Mesendoderm (in vitro differentiated cells): ENCODE measurements at regions not wholly inside any gene's neighbourhood (a gene's known extent, or its start where the extent isn't known, plus 50 kb on each side); places are given as distances from the start of the nearest gene placed in this dataset.

Experiments used
- DNase-seq: peaks from one replicate; pipeline ENCODE4 v3.0.0; 2013
- H2AK5ac ChIP-seq: 2 replicates; pipeline ENCODE4 v1.6.1; 2013; ENCODE audit warnings: low read length, inconsistent platforms
- H2BK120ac ChIP-seq: 2 replicates; pipeline ENCODE4 v1.6.1; 2013; ENCODE audit warnings: low read depth, mild to moderate bottlenecking, low read length, moderate library complexity, mixed read lengths
- H2BK15ac ChIP-seq: replicated peaks from 2 replicates; pipeline ENCODE4 v1.6.1; 2013; ENCODE audit warnings: low read depth, mild to moderate bottlenecking, moderate library complexity
- H2BK5ac ChIP-seq: 2 replicates; pipeline ENCODE4 v1.6.1; 2013; ENCODE audit warnings: low read length, inconsistent platforms
- H3K18ac ChIP-seq: 2 replicates; pipeline ENCODE4 v1.6.1; 2013; ENCODE audit warnings: mild to moderate bottlenecking, low read length, mixed read lengths
- H3K23ac ChIP-seq: one replicate; pipeline ENCODE4 v1.6.1; 2013; ENCODE audit warnings: low read length
- H3K27ac ChIP-seq: 2 replicates; pipeline ENCODE4 v1.5.1; 2013; ENCODE audit warnings: low read depth, mild to moderate bottlenecking, inconsistent platforms, low read length, moderate library complexity
- H3K27me3 ChIP-seq: 2 replicates; pipeline ENCODE4 v1.6.1; 2013; ENCODE audit warnings: low read length, control low read depth, mild to moderate bottlenecking, inconsistent platforms; ENCODE audit not compliant: insufficient read depth, poor library complexity
- H3K36me3 ChIP-seq: 2 replicates; pipeline ENCODE4 v1.6.1; 2013; ENCODE audit warnings: low read length, inconsistent platforms; ENCODE audit not compliant: control insufficient read depth, insufficient read depth
- H3K4ac ChIP-seq: one replicate; pipeline ENCODE4 v1.6.1; 2013; ENCODE audit warnings: low read depth, mild to moderate bottlenecking, low read length, moderate library complexity
- H3K4me1 ChIP-seq: 2 replicates; pipeline ENCODE4 v1.6.1; 2013; ENCODE audit warnings: low read depth, low read length, inconsistent platforms; ENCODE audit not compliant: control insufficient read depth
- H3K4me2 ChIP-seq: 2 replicates; pipeline ENCODE4 v1.6.1; 2013; ENCODE audit warnings: low read length
- H3K4me3 ChIP-seq: 2 replicates; pipeline ENCODE4 v1.5.1; 2013; ENCODE audit warnings: mild to moderate bottlenecking, low read length
- H3K56ac ChIP-seq: one replicate; pipeline ENCODE4 v1.6.1; 2013; ENCODE audit warnings: low read length
- H3K79me1 ChIP-seq: 2 replicates; pipeline ENCODE4 v1.6.1; 2013; ENCODE audit warnings: low read length, inconsistent platforms
- H3K79me2 ChIP-seq: 2 replicates; pipeline ENCODE4 v1.6.1; 2013; ENCODE audit warnings: mild to moderate bottlenecking, low read length; ENCODE audit not compliant: control insufficient read depth, insufficient read depth
- H3K9ac ChIP-seq: 2 replicates; pipeline ENCODE4 v1.6.1; 2013; ENCODE audit warnings: low read length, inconsistent platforms
- H4K5ac ChIP-seq: one replicate; pipeline ENCODE4 v1.6.1; 2013; ENCODE audit warnings: low read length
- H4K8ac ChIP-seq: one replicate; pipeline ENCODE4 v1.6.1; 2013; ENCODE audit warnings: low read depth, mild to moderate bottlenecking, control low read depth, low read length, moderate library complexity
- WGBS: extraction: QIAGEN DNeasy Blood & Tissue Kit; methylation state at CpG from one replicate; pipeline ENCODE4 v1.1.7; 2013; ENCODE audit warnings: low lambda C conversion rate, missing lambda C conversion rate; ENCODE audit not compliant: insufficient coverage; ENCODE audit errors: extremely low coverage; 5-methylcytosine and 5-hydroxymethylcytosine counted together

DNA sequence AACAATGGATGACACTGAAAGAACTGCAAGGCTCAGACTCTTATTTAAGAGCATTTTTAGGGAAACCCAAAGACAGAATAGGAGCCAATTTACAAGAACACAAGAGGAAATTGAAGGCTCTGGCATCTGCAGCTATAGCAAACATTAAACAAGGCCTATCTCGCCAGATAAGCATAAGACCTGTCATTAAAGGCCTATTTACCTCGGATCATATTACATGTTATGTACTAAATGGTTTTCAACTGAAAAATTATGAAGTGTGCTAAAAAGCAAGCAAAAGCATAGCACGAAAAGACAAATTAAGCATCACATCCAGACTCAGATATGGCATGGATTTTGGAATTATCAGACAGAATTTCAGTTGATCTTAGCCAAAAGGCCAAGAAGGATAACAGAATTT is 617.1 kb downstream of the SQOR start:
- Histone ChIP-seq H2BK15ac (no peak overlapping the region), H2BK5ac (no peak overlapping the region), H3K79me1 (no peaks in the 10 kb centered on the region), H3K4me1 (no peaks in the 10 kb centered on the region), H4K5ac (no peak overlapping the region), H3K4ac (no peak overlapping the region), H2AK5ac (no peak overlapping the region), H3K4me2 (no peak overlapping the region), H4K8ac (no peak overlapping the region), H3K4me3 (no peak overlapping the region), H3K79me2 (no peaks in the 10 kb centered on the region), H3K27me3 (no peaks in the 10 kb centered on the region), H3K23ac (no peak overlapping the region), H3K56ac (no peak overlapping the region), H3K27ac (no peak overlapping the region), H3K9ac (no peak overlapping the region), H3K36me3 (no peaks in the 10 kb centered on the region), H3K18ac (no peak overlapping the region), H2BK120ac (no peak overlapping the region)
- no peak for DNase-seq
- no CpG with 5 or more reads among the region's 3 CpGs for WGBS

DNA sequence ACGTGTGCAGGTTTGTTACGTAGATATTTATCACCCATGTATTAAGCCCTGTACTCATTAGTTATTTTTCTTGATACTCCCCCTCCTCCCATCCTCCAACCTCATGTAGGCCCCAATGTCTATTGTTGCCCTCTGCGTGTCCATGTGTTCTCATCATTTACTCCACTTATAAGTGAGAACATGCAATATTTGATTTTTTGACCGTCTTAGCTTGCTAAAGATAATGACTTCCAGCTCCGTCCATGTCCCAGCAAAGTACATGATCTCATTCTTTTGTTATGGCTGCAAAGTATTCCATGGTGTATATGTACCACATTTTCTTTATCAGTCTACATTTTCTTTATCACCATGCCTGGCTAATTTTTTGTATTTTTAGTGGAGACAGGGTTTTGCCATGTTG is 623.2 kb downstream of the SQOR start:
- H2BK15ac ChIP-seq: no peak overlapping the region
- H3K4me2 ChIP-seq: no peak overlapping the region
- H2AK5ac ChIP-seq: no peak overlapping the region
- H4K5ac ChIP-seq: no peak overlapping the region
- H2BK120ac ChIP-seq: no peak overlapping the region
- no peak overlapping the region for H3K9ac ChIP-seq
- no peaks in the 10 kb centered on the region for H3K36me3 ChIP-seq
- H3K23ac ChIP-seq: no peak overlapping the region
- H3K4ac ChIP-seq: no peak overlapping the region
- H3K79me1 ChIP-seq: no peaks in the 10 kb centered on the region
- no peak overlapping the region for H3K4me3 ChIP-seq
- H2BK5ac ChIP-seq: no peak overlapping the region
- no peaks in the 10 kb centered on the region for H3K79me2 ChIP-seq
- no peak overlapping the region for H3K56ac ChIP-seq
- H3K4me1 ChIP-seq: no peaks in the 10 kb centered on the region
- no peak overlapping the region for H3K18ac ChIP-seq
- WGBS: no CpG with 5 or more reads among the region's 5 CpGs
- no peaks in the 10 kb centered on the region for H3K27me3 ChIP-seq
- no peak overlapping the region for H3K27ac ChIP-seq
- no peak for DNase-seq
- no peak overlapping the region for H4K8ac ChIP-seq

- Histone ChIP-seq H2AK5ac (no peak overlapping the region), H3K4me1 (no peaks in the 10 kb centered on the region), H3K4me3 (no peak overlapping the region), H3K27ac (no peak overlapping the region), H3K4ac (no peak overlapping the region), H3K36me3 (no peaks in the 10 kb centered on the region), H3K27me3 (no peaks in the 10 kb centered on the region), H3K79me1 (no peaks in the 10 kb centered on the region), H2BK5ac (no peak overlapping the region), H3K23ac (no peak overlapping the region), H2BK15ac (no peak overlapping the region), H3K4me2 (no peak overlapping the region), H4K8ac (no peak overlapping the region), H3K56ac (no peak overlapping the region), H4K5ac (no peak overlapping the region), H2BK120ac (no peak overlapping the region), H3K79me2 (no peaks in the 10 kb centered on the region), H3K9ac (no peak overlapping the region), H3K18ac (no peak overlapping the region)
- WGBS: no CpG with 5 or more reads among the region's 3 CpGs
- peak; percentile 71 for DNase-seq
Measured at GRCh38 chr15:46260937-46261336, 626.1 kb downstream of the SQOR start.

GRCh38 chr15:46265664-46266347 is 631.0 kb downstream of the SQOR start:
- no peaks in the 10 kb centered on the region for H3K79me1 ChIP-seq
- H3K9ac ChIP-seq: no peak overlapping the region
- H4K8ac ChIP-seq: no peak overlapping the region
- no peak overlapping the region for H4K5ac ChIP-seq
- H3K4me3 ChIP-seq: no peak overlapping the region
- no peak overlapping the region for H2BK15ac ChIP-seq
- H3K4me2 ChIP-seq: no peak overlapping the region
- H2AK5ac ChIP-seq: no peak overlapping the region
- DNase-seq: peak; percentile 43
- WGBS: no CpG with 5 or more reads among the region's 3 CpGs
- H2BK120ac ChIP-seq: no peak overlapping the region
- H3K23ac ChIP-seq: no peak overlapping the region
- H3K4ac ChIP-seq: no peak overlapping the region
- no peaks in the 10 kb centered on the region for H3K79me2 ChIP-seq
- no peak overlapping the region for H2BK5ac ChIP-seq
- no peak overlapping the region for H3K27ac ChIP-seq
- H3K36me3 ChIP-seq: no peaks in the 10 kb centered on the region
- no peak overlapping the region for H3K18ac ChIP-seq
- no peak overlapping the region for H3K56ac ChIP-seq
- H3K4me1 ChIP-seq: no peaks in the 10 kb centered on the region
- no peaks in the 10 kb centered on the region for H3K27me3 ChIP-seq

DNA sequence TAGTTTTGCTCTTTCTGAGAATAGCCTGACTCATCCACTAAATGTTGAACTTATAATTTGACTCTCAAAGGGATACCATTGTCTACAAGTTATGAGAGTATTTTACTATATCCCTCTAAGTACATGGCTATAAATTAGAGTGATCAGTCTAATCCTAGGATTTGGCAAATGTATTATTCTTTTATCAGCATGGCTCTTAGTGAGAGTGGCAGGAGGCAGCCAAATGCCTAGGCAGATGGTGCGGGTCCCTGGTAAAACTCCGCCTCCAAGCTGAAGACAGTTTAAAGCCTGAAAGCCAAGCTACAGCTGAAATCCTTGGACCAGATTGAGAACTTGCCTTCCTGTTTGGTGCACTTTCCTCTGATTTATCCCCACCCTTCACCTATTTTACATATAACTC is 631.8 kb downstream of the SQOR start:
- Histone ChIP-seq H4K8ac (no peak overlapping the region), H3K4me2 (no peak overlapping the region), H3K27me3 (no peaks in the 10 kb centered on the region), H3K79me1 (no peaks in the 10 kb centered on the region), H3K23ac (no peak overlapping the region), H3K4me3 (no peak overlapping the region), H2AK5ac (no peak overlapping the region), H2BK120ac (no peak overlapping the region), H3K36me3 (no peaks in the 10 kb centered on the region), H3K4ac (no peak overlapping the region), H4K5ac (no peak overlapping the region), H3K56ac (no peak overlapping the region), H3K18ac (no peak overlapping the region), H2BK5ac (no peak overlapping the region), H3K27ac (no peak overlapping the region), H2BK15ac (no peak overlapping the region), H3K4me1 (no peaks in the 10 kb centered on the region), H3K9ac (no peak overlapping the region), H3K79me2 (no peaks in the 10 kb centered on the region)
- WGBS: no CpG with 5 or more reads among the region's 2 CpGs
- DNase-seq: no peak

DNA sequence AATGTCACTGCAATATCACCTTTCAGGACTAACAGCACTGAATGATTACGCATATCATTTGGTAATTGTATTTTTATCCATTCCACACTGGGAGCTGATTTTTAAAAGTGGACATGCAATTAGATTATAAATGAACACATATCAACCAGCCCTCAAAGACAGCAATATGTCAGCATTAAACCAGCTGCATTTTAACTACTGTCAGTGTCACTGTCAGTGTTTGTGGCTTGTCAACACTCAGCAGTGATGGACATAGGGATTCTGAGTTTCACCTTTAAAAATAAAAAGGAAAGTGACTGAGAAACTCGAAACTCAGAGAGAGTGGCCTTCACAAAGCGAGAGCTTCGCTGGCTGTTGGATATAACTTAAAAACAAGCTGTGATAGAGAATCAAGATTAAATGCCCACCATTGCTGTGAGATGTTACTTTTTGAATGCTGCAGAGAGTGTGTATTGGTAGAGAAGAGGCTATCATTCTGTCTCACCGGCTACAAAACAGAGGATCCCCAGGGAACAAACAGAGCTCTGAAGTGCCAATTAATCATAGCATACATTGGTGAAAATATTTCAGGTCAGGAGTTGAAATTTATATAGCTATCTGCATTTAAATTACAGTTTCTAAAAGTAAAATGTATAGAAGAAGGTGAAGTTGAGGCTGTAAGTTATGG is 635.8 kb downstream of the SQOR start:
- Histone ChIP-seq H4K5ac (no peak overlapping the region), H2BK5ac (no peak overlapping the region), H3K4ac (no peak overlapping the region), H3K79me2 (no peaks in the 10 kb centered on the region), H3K27ac (no peak overlapping the region), H3K18ac (no peak overlapping the region), H3K56ac (no peak overlapping the region), H3K23ac (no peak overlapping the region), H3K4me2 (no peak overlapping the region), H4K8ac (no peak overlapping the region), H3K9ac (no peak overlapping the region), H3K27me3 (no peaks in the 10 kb centered on the region), H2AK5ac (no peak overlapping the region), H3K4me3 (no peak overlapping the region), H3K36me3 (no peaks in the 10 kb centered on the region), H3K79me1 (no peaks in the 10 kb centered on the region), H2BK15ac (no peak overlapping the region), H2BK120ac (no peak overlapping the region), H3K4me1 (no peaks in the 10 kb centered on the region)
- WGBS: no CpG with 5 or more reads among the region's 5 CpGs
- no peak for DNase-seq
